NCI-H226 (cell line): ENCODE measurements at regions not wholly inside any gene's neighbourhood (a gene's known extent, or its start where the extent isn't known, plus 50 kb on each side); places are given as distances from the start of the nearest gene placed in this dataset.
"Not testable (repeated sequence)": the region's sequence is repeated elsewhere in the genome, so short reads cannot be mapped to it uniquely, and the experiment has no call there.

Source experiments
- DNase-seq: peaks from one replicate; pipeline ENCODE4 v3.0.0-alpha.2; 2015

GRCh38 chr5:52623291-52623690, 164.4 kb upstream of the ITGA1 start:
- DNase-seq = no peak

GRCh38 chr5:52624291-52624690, 163.4 kb upstream of the ITGA1 start:
- no peak for DNase-seq

- no peak for DNase-seq
These were observed 161.4 kb upstream of the ITGA1 start for GRCh38 chr5:52626312-52626711.

- no peak for DNase-seq
These were observed 160.0 kb upstream of the ITGA1 start for GRCh38 chr5:52627740-52628139.

- no peak for DNase-seq
These were observed 155.4 kb upstream of the ITGA1 start for GRCh38 chr5:52632281-52632680.

- not testable (repeated sequence) for DNase-seq
These were observed 153.5 kb upstream of the ITGA1 start for GRCh38 chr5:52634171-52634570.

- DNase-seq = no peak
These were observed 149.0 kb upstream of the ITGA1 start for GRCh38 chr5:52638732-52639131.

- no peak for DNase-seq
These were observed 139.0 kb upstream of the ITGA1 start for GRCh38 chr5:52648726-52649125.

GRCh38 chr5:52655163-52655562, 132.6 kb upstream of the ITGA1 start:
- DNase-seq = no peak

- DNase-seq = no peak
These were observed 131.0 kb upstream of the ITGA1 start for GRCh38 chr5:52656569-52657246.

GRCh38 chr5:52657247-52657645, 130.5 kb upstream of the ITGA1 start:
- DNase-seq = no peak

- DNase-seq = no peak
These were observed 129.5 kb upstream of the ITGA1 start for GRCh38 chr5:52658246-52658645.

- no peak for DNase-seq
These were observed 127.1 kb upstream of the ITGA1 start for GRCh38 chr5:52660621-52661020.

- DNase-seq = no peak
These were observed 125.7 kb upstream of the ITGA1 start for GRCh38 chr5:52661903-52662595.

- no peak for DNase-seq
These were observed 122.2 kb upstream of the ITGA1 start for GRCh38 chr5:52665559-52665958.

- no peak for DNase-seq
These were observed 119.6 kb upstream of the ITGA1 start for GRCh38 chr5:52668139-52668538.

- DNase-seq = no peak
These were observed 119.1 kb upstream of the ITGA1 start for GRCh38 chr5:52668544-52669185.

GRCh38 chr5:52672459-52672858, 115.3 kb upstream of the ITGA1 start:
- no peak for DNase-seq

- DNase-seq = no peak
These were observed 114.2 kb upstream of the ITGA1 start for GRCh38 chr5:52673495-52673894.

- DNase-seq = no peak
These were observed 112.7 kb upstream of the ITGA1 start for GRCh38 chr5:52674815-52675545.

GRCh38 chr5:52682492-52682891, 105.2 kb upstream of the ITGA1 start:
- DNase-seq = no peak

GRCh38 chr5:52684051-52684450, 103.7 kb upstream of the ITGA1 start:
- DNase-seq = no peak

- DNase-seq = no peak
These were observed 102.2 kb upstream of the ITGA1 start for GRCh38 chr5:52685566-52685965.

GRCh38 chr5:52685971-52686370, 101.7 kb upstream of the ITGA1 start:
- no peak for DNase-seq
